Mesodermal cell (in vitro differentiated cells): ENCODE measurements at regions not wholly inside any gene's neighbourhood (a gene's known extent, or its start where the extent isn't known, plus 50 kb on each side); places are given as distances from the start of the nearest gene placed in this dataset.
"Not testable (repeated sequence)": the region's sequence is repeated elsewhere in the genome, so short reads cannot be mapped to it uniquely, and the experiment has no call there.

Source experiments
- H3K27ac ChIP-seq: 2 replicates; pipeline ENCODE4 v1.7.0; 2013; ENCODE audit warnings: mild to moderate bottlenecking, low read depth, low read length, moderate library complexity; ENCODE audit not compliant: severe bottlenecking
- H3K36me3 ChIP-seq: 2 replicates; pipeline ENCODE4 v1.7.1; 2013; ENCODE audit warnings: mild to moderate bottlenecking, low read length, moderate library complexity; ENCODE audit not compliant: control insufficient read depth, insufficient read depth
- H3K4me1 ChIP-seq: one replicate; pipeline ENCODE4 v1.7.1; 2013; ENCODE audit warnings: mild to moderate bottlenecking, low read length; ENCODE audit not compliant: insufficient read depth, control insufficient read depth, poor library complexity, severe bottlenecking
- H3K4me3 ChIP-seq: 2 replicates; pipeline ENCODE4 v1.7.0; 2013; ENCODE audit warnings: low read length, control low read depth, mild to moderate bottlenecking; ENCODE audit not compliant: insufficient read depth, poor library complexity, severe bottlenecking; ENCODE audit errors: extremely low read depth
- H3K9me3 ChIP-seq: 2 replicates; pipeline ENCODE4 v1.7.1; 2013; ENCODE audit warnings: mild to moderate bottlenecking, low read length, moderate library complexity; ENCODE audit not compliant: control insufficient read depth
- WGBS, 2 experiments: methylation state at CpG; one replicate each; pipeline ENCODE4 v1.1.5; 2013; ENCODE audit warnings: missing lambda C conversion rate in 2 of 2; ENCODE audit not compliant: insufficient coverage in 2 of 2; 5-methylcytosine and 5-hydroxymethylcytosine counted together

- Histone ChIP-seq H3K27ac (no peak overlapping the region), H3K36me3 (no peaks in the 10 kb centered on the region), H3K4me3 (no peak overlapping the region), H3K9me3 (no peaks in the 10 kb centered on the region), H3K4me1 (no peaks in the 10 kb centered on the region)
- WGBS, 2 experiments, result 71 to 89% methylated on average over 1 of the region's 1 CpG
Measured at GRCh38 chr10:120048391-120048790, 155.9 kb downstream of the SEC23IP start.

GRCh38 chr10:120051671-120052070 is 159.1 kb downstream of the SEC23IP start:
- no peaks in the 10 kb centered on the region for H3K36me3 ChIP-seq
- no peak overlapping the region for H3K4me3 ChIP-seq
- H3K4me1 ChIP-seq, result no peaks in the 10 kb centered on the region
- WGBS, 2 experiments, result 83 to 87% methylated on average over 4 to 5 of the region's 6 CpGs
- H3K27ac ChIP-seq, result no peak overlapping the region
- H3K9me3 ChIP-seq, result no peaks in the 10 kb centered on the region

- 88 to 100% methylated on average over 1 of the region's 1 CpG for WGBS, 2 experiments
- no peaks in the 10 kb centered on the region for H3K9me3 ChIP-seq
- no peak overlapping the region for H3K27ac ChIP-seq
- no peaks in the 10 kb centered on the region for H3K4me1 ChIP-seq
- H3K4me3 ChIP-seq, result no peak overlapping the region
- H3K36me3 ChIP-seq, result no peaks in the 10 kb centered on the region
Measured at GRCh38 chr10:120052964-120053702, 160.6 kb downstream of the SEC23IP start.

GRCh38 chr10:120059790-120060189 is 167.3 kb downstream of the SEC23IP start:
- not testable (repeated sequence) for H3K27ac ChIP-seq

GRCh38 chr10:120067427-120067826 is 174.9 kb downstream of the SEC23IP start:
- H3K27ac ChIP-seq, result no peak overlapping the region
- H3K4me3 ChIP-seq, result no peak overlapping the region
- H3K36me3 ChIP-seq, result no peaks in the 10 kb centered on the region
- peaks cover 4% of the 10 kb centered on the region for H3K4me1 ChIP-seq
- WGBS, 2 experiments, result 100% methylated on average over 2 of the region's 2 CpGs; no CpG with 5 or more reads in 1 of the 2 experiments
- no peaks in the 10 kb centered on the region for H3K9me3 ChIP-seq

More at GRCh38 chr10:120059790-120060189, 167.3 kb downstream of the SEC23IP start:
- H3K4me3 ChIP-seq, H3K36me3 ChIP-seq, H3K9me3 ChIP-seq, H3K4me1 ChIP-seq: not testable (repeated sequence)
- 83% methylated on average over 1 of the region's 5 CpGs; no CpG with 5 or more reads in 1 of the 2 experiments for WGBS, 2 experiments

GRCh38 chr10:120069700-120070099 is 177.2 kb downstream of the SEC23IP start:
- Histone ChIP-seq H3K36me3 (no peaks in the 10 kb centered on the region), H3K4me3 (no peak overlapping the region), H3K27ac (no peak overlapping the region), H3K9me3 (no peaks in the 10 kb centered on the region), H3K4me1 (peaks cover 4% of the 10 kb centered on the region)
- WGBS, 2 experiments, result 83 to 91% methylated on average over 2 of the region's 3 CpGs

- Histone ChIP-seq H3K27ac (no peak overlapping the region), H3K4me1 (no peaks in the 10 kb centered on the region), H3K36me3 (no peaks in the 10 kb centered on the region), H3K4me3 (no peak overlapping the region), H3K9me3 (no peaks in the 10 kb centered on the region)
- WGBS, 2 experiments, result 65 to 97% methylated on average over 5 of the region's 5 CpGs
Measured at GRCh38 chr10:120075349-120075748, 182.8 kb downstream of the SEC23IP start.

GRCh38 chr10:120076996-120077706 is 184.6 kb downstream of the SEC23IP start:
- 75 to 84% methylated on average over 9 to 10 of the region's 11 CpGs for WGBS, 2 experiments
- Histone ChIP-seq H3K9me3 (no peaks in the 10 kb centered on the region), H3K36me3 (no peaks in the 10 kb centered on the region), H3K4me3 (no peak overlapping the region), H3K4me1 (no peaks in the 10 kb centered on the region), H3K27ac (no peak overlapping the region)

- 62 to 74% methylated on average over 11 of the region's 14 CpGs for WGBS, 2 experiments
- no peaks in the 10 kb centered on the region for H3K4me1 ChIP-seq
- no peaks in the 10 kb centered on the region for H3K9me3 ChIP-seq
- no peaks in the 10 kb centered on the region for H3K36me3 ChIP-seq
- no peak overlapping the region for H3K27ac ChIP-seq
- H3K4me3 ChIP-seq, result no peak overlapping the region
Measured at GRCh38 chr10:120077707-120078492, 185.4 kb downstream of the SEC23IP start.

GRCh38 chr10:120085096-120085796 is 192.7 kb downstream of the SEC23IP start:
- Histone ChIP-seq H3K36me3 (no peaks in the 10 kb centered on the region), H3K4me1 (no peaks in the 10 kb centered on the region), H3K27ac (peak overlapping the region; percentile 29), H3K9me3 (peaks cover 4% of the 10 kb centered on the region), H3K4me3 (no peak overlapping the region)
- 84 to 89% methylated on average over 4 of the region's 5 CpGs for WGBS, 2 experiments
